ENCODE measurements at regions not wholly inside any gene's neighbourhood (a gene's known extent, or its start where the extent isn't known, plus 50 kb on each side); places are given as distances from the start of the nearest gene placed in this dataset.

- TF ChIP-seq, protein P1, sequence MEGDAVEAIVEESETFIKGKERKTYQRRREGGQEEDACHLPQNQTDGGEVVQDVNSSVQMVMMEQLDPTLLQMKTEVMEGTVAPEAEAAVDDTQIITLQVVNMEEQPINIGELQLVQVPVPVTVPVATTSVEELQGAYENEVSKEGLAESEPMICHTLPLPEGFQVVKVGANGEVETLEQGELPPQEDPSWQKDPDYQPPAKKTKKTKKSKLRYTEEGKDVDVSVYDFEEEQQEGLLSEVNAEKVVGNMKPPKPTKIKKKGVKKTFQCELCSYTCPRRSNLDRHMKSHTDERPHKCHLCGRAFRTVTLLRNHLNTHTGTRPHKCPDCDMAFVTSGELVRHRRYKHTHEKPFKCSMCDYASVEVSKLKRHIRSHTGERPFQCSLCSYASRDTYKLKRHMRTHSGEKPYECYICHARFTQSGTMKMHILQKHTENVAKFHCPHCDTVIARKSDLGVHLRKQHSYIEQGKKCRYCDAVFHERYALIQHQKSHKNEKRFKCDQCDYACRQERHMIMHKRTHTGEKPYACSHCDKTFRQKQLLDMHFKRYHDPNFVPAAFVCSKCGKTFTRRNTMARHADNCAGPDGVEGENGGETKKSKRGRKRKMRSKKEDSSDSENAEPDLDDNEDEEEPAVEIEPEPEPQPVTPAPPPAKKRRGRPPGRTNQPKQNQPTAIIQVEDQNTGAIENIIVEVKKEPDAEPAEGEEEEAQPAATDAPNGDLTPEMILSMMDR (IDR thresholded peaks at IDR 0.05; ENCODE audit: low read depth, low read length): no peak
- no peak for TF ChIP-seq EZH2phosphoT487 (IDR thresholded peaks at IDR 0.05; ENCODE audit: low read depth)
Measured at GRCh38 chr2:54030806-54031205, 60.0 kb upstream of the PSME4 start.

Measured in OCI-LY3 (cell line).